Nephron progenitor cell (in vitro differentiated cells): ENCODE measurements at regions not wholly inside any gene's neighbourhood (a gene's known extent, or its start where the extent isn't known, plus 50 kb on each side); places are given as distances from the start of the nearest gene placed in this dataset.

ENCODE experiments used
- DNase-seq: peaks from one replicate; pipeline ENCODE4 v3.0.0; 2021
- H3K27ac Mint-ChIP-seq: 2 replicates; pipeline ENCODE4 v1.8.0; 2021; ENCODE audit warnings: mild to moderate bottlenecking, moderate library complexity, mixed read lengths
- H3K27me3 Mint-ChIP-seq: 2 replicates; pipeline ENCODE4 v1.8.0; 2021; ENCODE audit warnings: mild to moderate bottlenecking, low read depth, mixed read lengths; ENCODE audit not compliant: poor library complexity
- H3K36me3 Mint-ChIP-seq: 2 replicates; pipeline ENCODE4 v1.8.0; 2021; ENCODE audit warnings: low read depth, mixed read lengths
- H3K4me1 Mint-ChIP-seq: 2 replicates; pipeline ENCODE4 v1.8.0; 2021; ENCODE audit warnings: mixed read lengths
- H3K4me3 Mint-ChIP-seq: 2 replicates; pipeline ENCODE4 v1.8.0; 2021; ENCODE audit warnings: mild to moderate bottlenecking, moderate library complexity, mixed read lengths
- H3K9me3 Mint-ChIP-seq: 2 replicates; pipeline ENCODE4 v1.8.0; 2021; ENCODE audit warnings: mild to moderate bottlenecking, moderate library complexity, mixed read lengths
- TF ChIP-seq, protein P1 (sequence below): fragments of 200-600 bp; sonication (generic); IDR thresholded peaks from 2 replicates; pipeline ENCODE4 v1.5.0; 2021; ENCODE audit warnings: antibody characterized with exemption

DNA sequence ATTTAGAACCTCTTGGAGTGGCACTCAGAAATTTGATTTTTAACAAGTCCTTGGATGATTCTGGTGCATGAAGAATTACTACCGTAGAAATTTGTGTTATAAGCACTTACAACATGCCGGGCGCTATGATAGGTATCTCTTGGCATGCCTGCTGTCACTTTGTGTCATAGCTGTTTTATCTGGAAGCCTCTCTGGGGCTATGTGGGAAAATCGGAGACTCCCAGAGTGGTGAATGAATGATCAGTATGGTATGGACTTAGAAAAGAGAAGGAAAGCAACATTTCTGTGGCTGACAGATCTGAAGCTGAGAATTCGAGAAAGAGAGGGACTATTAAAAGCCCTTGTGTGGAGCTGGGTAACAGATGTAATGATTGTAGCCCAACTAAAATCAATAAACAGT lies 177.4 kb upstream of the MAMLD1 start:
- TF ChIP-seq, protein P1, sequence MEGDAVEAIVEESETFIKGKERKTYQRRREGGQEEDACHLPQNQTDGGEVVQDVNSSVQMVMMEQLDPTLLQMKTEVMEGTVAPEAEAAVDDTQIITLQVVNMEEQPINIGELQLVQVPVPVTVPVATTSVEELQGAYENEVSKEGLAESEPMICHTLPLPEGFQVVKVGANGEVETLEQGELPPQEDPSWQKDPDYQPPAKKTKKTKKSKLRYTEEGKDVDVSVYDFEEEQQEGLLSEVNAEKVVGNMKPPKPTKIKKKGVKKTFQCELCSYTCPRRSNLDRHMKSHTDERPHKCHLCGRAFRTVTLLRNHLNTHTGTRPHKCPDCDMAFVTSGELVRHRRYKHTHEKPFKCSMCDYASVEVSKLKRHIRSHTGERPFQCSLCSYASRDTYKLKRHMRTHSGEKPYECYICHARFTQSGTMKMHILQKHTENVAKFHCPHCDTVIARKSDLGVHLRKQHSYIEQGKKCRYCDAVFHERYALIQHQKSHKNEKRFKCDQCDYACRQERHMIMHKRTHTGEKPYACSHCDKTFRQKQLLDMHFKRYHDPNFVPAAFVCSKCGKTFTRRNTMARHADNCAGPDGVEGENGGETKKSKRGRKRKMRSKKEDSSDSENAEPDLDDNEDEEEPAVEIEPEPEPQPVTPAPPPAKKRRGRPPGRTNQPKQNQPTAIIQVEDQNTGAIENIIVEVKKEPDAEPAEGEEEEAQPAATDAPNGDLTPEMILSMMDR = no peak
- Mint-ChIP-seq H3K27ac (no peak overlapping the region), H3K9me3 (peaks cover 46% of the 10 kb centered on the region), H3K4me3 (no peak overlapping the region), H3K27me3 (peaks cover 6% of the 10 kb centered on the region), H3K4me1 (no peaks in the 10 kb centered on the region), H3K36me3 (no peaks in the 10 kb centered on the region)
- DNase-seq = no peak

DNA sequence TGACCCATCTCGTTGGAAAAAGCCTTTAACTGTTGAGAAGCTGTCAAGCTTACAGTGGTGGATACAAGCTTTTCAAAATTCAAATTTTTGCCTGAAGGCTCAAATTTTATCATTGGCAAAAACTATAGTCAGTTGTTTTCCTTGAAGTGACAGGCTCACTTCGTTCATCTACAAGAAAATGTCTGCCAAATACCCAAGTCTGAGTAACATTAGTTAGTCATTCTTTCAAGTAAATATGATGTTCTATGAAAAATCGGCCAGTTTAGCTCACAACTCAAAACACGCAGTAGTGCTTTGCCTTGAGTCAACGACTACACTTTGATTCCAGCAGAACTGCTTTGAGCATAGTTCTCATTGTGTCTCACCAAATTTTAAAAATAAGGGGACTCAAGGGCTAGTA lies 170.3 kb upstream of the MAMLD1 start:
- H3K4me3 Mint-ChIP-seq = no peak overlapping the region
- H3K27me3 Mint-ChIP-seq = peaks cover 3% of the 10 kb centered on the region
- no peak for DNase-seq
- H3K27ac Mint-ChIP-seq = no peak overlapping the region
- peaks cover 48% of the 10 kb centered on the region for H3K9me3 Mint-ChIP-seq
- H3K4me1 Mint-ChIP-seq = no peaks in the 10 kb centered on the region
- TF ChIP-seq, protein P1 = no peak
- no peaks in the 10 kb centered on the region for H3K36me3 Mint-ChIP-seq

DNA sequence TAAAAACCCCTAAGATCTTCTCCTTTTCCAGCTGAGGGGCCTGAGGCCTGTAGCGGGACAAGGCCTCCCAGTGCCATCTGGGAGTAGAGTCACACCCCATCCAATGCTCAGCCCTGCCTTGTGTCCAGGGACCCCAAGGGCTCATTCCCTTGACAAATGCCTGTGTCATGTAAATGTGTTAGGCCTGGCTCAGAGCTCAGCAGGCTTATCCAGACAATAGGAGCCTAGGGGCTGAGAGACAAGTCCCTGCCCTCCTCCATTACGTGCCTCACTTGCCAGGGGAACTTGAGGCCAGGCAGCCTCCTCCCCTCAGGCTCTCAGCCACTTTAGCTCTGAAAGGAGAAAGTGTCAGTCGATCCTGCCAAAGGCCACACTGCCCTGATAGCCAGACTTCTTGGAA lies 166.8 kb upstream of the MAMLD1 start:
- no peak overlapping the region for H3K4me3 Mint-ChIP-seq
- no peak for DNase-seq

DNA sequence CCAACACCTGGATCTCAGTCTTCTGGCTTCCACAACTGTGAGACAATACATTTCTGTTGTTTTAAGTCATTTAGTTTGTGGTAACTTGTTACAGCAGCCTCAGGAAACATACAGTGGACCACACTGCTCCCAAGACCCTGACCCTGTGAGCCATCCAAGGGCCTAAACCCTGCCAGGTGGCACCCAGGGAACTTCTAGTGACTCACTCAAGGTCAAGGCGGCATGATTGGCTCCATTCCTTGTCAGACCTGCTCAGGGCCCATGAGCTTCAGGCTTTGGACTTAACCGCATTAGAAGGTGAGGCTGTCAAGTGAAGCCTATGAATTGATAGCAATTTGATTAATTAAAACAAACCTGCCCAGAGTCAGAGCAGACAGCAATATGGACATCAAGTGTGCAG lies 165.7 kb upstream of the MAMLD1 start:
- H3K36me3 Mint-ChIP-seq = no peaks in the 10 kb centered on the region
- H3K27me3 Mint-ChIP-seq = peaks cover 7% of the 10 kb centered on the region
- no peak for DNase-seq
- TF ChIP-seq, protein P1 = no peak
- peaks cover 44% of the 10 kb centered on the region for H3K9me3 Mint-ChIP-seq
- no peak overlapping the region for H3K27ac Mint-ChIP-seq
- H3K4me1 Mint-ChIP-seq = no peaks in the 10 kb centered on the region
- no peak overlapping the region for H3K4me3 Mint-ChIP-seq

More for the DNA sequence above, 166.8 kb upstream of the MAMLD1 start:
- no peak overlapping the region for H3K27ac Mint-ChIP-seq
- H3K4me1 Mint-ChIP-seq = no peaks in the 10 kb centered on the region
- TF ChIP-seq, protein P1 = no peak
- peaks cover 7% of the 10 kb centered on the region for H3K27me3 Mint-ChIP-seq
- H3K9me3 Mint-ChIP-seq = peaks cover 45% of the 10 kb centered on the region
- no peaks in the 10 kb centered on the region for H3K36me3 Mint-ChIP-seq

DNA sequence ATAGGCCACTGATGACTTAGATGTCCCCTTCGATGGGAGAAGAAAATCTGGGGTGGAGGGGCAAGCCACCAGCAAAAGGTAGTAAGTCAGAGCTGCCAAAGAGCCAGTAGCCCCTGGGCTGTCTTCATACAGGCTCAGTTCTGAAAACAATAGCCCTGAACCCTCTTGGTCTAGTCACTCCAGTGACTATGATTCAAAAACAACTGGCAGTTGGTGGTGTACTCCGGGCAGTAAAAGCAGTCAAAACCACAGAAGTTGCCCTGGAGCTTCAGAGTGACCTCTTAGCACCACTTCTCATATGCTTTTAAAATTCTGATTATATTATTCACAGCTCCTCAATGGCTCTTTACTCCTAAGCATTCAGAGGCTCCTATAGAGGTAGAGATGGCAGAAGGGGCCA lies 164.3 kb upstream of the MAMLD1 start:
- peaks cover 7% of the 10 kb centered on the region for H3K27me3 Mint-ChIP-seq
- no peaks in the 10 kb centered on the region for H3K36me3 Mint-ChIP-seq
- no peak overlapping the region for H3K27ac Mint-ChIP-seq
- H3K4me3 Mint-ChIP-seq = no peak overlapping the region
- peaks cover 38% of the 10 kb centered on the region for H3K9me3 Mint-ChIP-seq
- DNase-seq = no peak
- no peaks in the 10 kb centered on the region for H3K4me1 Mint-ChIP-seq
- TF ChIP-seq, protein P1 = no peak

DNA sequence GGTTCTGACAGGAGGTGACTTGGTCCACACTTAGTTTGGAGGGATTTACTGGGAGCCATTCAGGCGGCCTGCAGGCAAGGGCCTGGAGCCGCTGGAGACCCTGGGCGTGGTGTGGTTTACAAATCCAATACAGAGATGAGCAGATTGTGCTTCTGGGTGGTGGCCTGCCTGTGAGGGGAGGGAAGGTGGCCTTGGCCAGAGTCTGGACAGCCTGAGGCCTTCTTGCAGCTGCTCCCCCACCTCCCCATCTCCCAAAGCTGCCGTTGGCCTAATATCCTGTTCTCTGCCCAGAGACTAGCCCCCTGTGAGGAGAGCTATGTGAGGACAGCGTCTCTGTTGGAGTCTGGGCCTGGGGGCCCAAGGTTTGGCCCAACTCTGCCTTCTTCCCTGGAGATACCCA lies 163.9 kb upstream of the MAMLD1 start:
- peaks cover 7% of the 10 kb centered on the region for H3K27me3 Mint-ChIP-seq
- no peak overlapping the region for H3K27ac Mint-ChIP-seq
- no peak for DNase-seq
- H3K36me3 Mint-ChIP-seq = no peaks in the 10 kb centered on the region
- no peaks in the 10 kb centered on the region for H3K4me1 Mint-ChIP-seq
- H3K4me3 Mint-ChIP-seq = no peak overlapping the region
- peaks cover 35% of the 10 kb centered on the region for H3K9me3 Mint-ChIP-seq
- TF ChIP-seq, protein P1 = no peak
